Esophagus squamous epithelium (tissue), 4 donors: ENCODE measurements at regions not wholly inside any gene's neighbourhood (a gene's known extent, or its start where the extent isn't known, plus 50 kb on each side); places are given as distances from the start of the nearest gene placed in this dataset.

Experiments
- CTCF ChIP-seq, 6 experiments: fragments of 450-650 bp in 4 of 6; fragments of 200-600 bp in 2 of 6; sonication (generic) in 2 of 6; IDR thresholded peaks; one replicate each; pipeline ENCODE4 v1.5.1; 2016 to 2019; ENCODE audit warnings: antibody characterized with exemption in 6 of 6, mild to moderate bottlenecking in 4 of 6, moderate library complexity in 4 of 6
- POLR2A ChIP-seq, 4 donors: fragments of 450-650 bp; IDR thresholded peaks; one replicate each; pipeline ENCODE4 v1.6.1; 2017; ENCODE audit warnings: antibody characterized with exemption in 4 of 4, mild to moderate bottlenecking in 4 of 4, moderate library complexity in 3 of 4

- TF ChIP-seq CTCF (IDR thresholded peaks at IDR 0.05) (no peak), POLR2A (IDR thresholded peaks at IDR 0.05) (no peak)
These were observed 69.0 kb upstream of the ZBED5 start for GRCh38 chr11:10926801-10927211.
